H9 (cell line): ENCODE measurements at regions not wholly inside any gene's neighbourhood (a gene's known extent, or its start where the extent isn't known, plus 50 kb on each side); places are given as distances from the start of the nearest gene placed in this dataset.

Experiments used
- DNase-seq: peaks from one replicate; pipeline ENCODE4 v3.0.0-alpha.2; 2017
- H2AFZ ChIP-seq: one replicate; pipeline ENCODE4 v1.6.1; 2013; ENCODE audit warnings: mild to moderate bottlenecking, low read length, control low read depth, moderate library complexity
- H2AK5ac ChIP-seq: 2 replicates; pipeline ENCODE4 v1.6.1; 2013; ENCODE audit warnings: low read length, control low read depth, mixed read lengths; ENCODE audit not compliant: insufficient read length
- H2BK120ac ChIP-seq: one replicate; pipeline ENCODE4 v1.6.1; 2013; ENCODE audit warnings: low read depth, mild to moderate bottlenecking, low read length, control low read depth, inconsistent platforms; ENCODE audit not compliant: poor library complexity, severe bottlenecking
- H2BK12ac ChIP-seq: 2 replicates; pipeline ENCODE4 v1.6.1; 2013; ENCODE audit warnings: low read length, control low read depth, mixed read lengths, low read depth; ENCODE audit not compliant: insufficient read length
- H2BK15ac ChIP-seq: 2 replicates; pipeline ENCODE4 v1.6.1; 2013; ENCODE audit warnings: low read depth, low read length, control low read depth
- H2BK20ac ChIP-seq: one replicate; pipeline ENCODE4 v1.6.1; 2013; ENCODE audit warnings: low read depth, mild to moderate bottlenecking, low read length, control low read depth, inconsistent platforms; ENCODE audit not compliant: poor library complexity, severe bottlenecking
- H2BK5ac ChIP-seq: 2 replicates; pipeline ENCODE4 v1.6.1; 2013; ENCODE audit warnings: low read length, control low read depth, mixed read lengths; ENCODE audit not compliant: insufficient read length
- H3K14ac ChIP-seq: 2 replicates; pipeline ENCODE4 v1.6.1; 2013; ENCODE audit warnings: low read length, control low read depth; ENCODE audit not compliant: insufficient read depth
- H3K18ac ChIP-seq: 2 replicates; pipeline ENCODE4 v1.6.1; 2013; ENCODE audit warnings: low read depth, mild to moderate bottlenecking, mixed read lengths, low read length, control low read depth; ENCODE audit not compliant: insufficient read length
- H3K23ac ChIP-seq: 2 replicates; pipeline ENCODE4 v1.6.1; 2013; ENCODE audit warnings: low read length, control low read depth, mixed read lengths, low read depth; ENCODE audit not compliant: insufficient read length
- H3K23me2 ChIP-seq: 2 replicates; pipeline ENCODE4 v1.6.1; 2013; ENCODE audit warnings: low read depth, mild to moderate bottlenecking, mixed read lengths, low read length, control low read depth; ENCODE audit not compliant: insufficient read length, poor library complexity, severe bottlenecking
- H3K27ac ChIP-seq: 2 replicates; pipeline ENCODE4 v1.5.1; 2013; ENCODE audit warnings: low read length, control low read depth, mixed read lengths, low read depth; ENCODE audit not compliant: insufficient read length
- H3K27me3 ChIP-seq: 2 replicates; pipeline ENCODE4 v1.6.1; 2013; ENCODE audit warnings: low read length, control low read depth, inconsistent platforms; ENCODE audit not compliant: insufficient read depth
- H3K4ac ChIP-seq: 2 replicates; pipeline ENCODE4 v1.6.1; 2013; ENCODE audit warnings: low read depth, mild to moderate bottlenecking, control low read depth, inconsistent platforms, low read length, moderate library complexity
- H3K4me1 ChIP-seq: 2 replicates; pipeline ENCODE4 v1.6.1; 2013; ENCODE audit warnings: low read length, control low read depth, inconsistent platforms; ENCODE audit not compliant: insufficient read depth
- H3K4me2 ChIP-seq: 2 replicates; pipeline ENCODE4 v1.6.1; 2013; ENCODE audit warnings: low read length, control low read depth, mixed read lengths; ENCODE audit not compliant: insufficient read length, insufficient read depth
- H3K56ac ChIP-seq: 2 replicates; pipeline ENCODE4 v1.6.1; 2013; ENCODE audit warnings: low read depth, mild to moderate bottlenecking, mixed read lengths, low read length, control low read depth; ENCODE audit not compliant: insufficient read length
- H3K79me1 ChIP-seq: 2 replicates; pipeline ENCODE4 v1.6.1; 2013; ENCODE audit warnings: low read depth, mild to moderate bottlenecking, moderate library complexity, low read length, control low read depth, inconsistent platforms; ENCODE audit not compliant: insufficient read depth, poor library complexity, severe bottlenecking
- H3K79me2 ChIP-seq: 2 replicates; pipeline ENCODE4 v1.6.1; 2013; ENCODE audit warnings: low read length, control low read depth, inconsistent platforms; ENCODE audit not compliant: insufficient read depth
- H3K9ac ChIP-seq: 2 replicates; pipeline ENCODE4 v1.6.1; 2013; ENCODE audit warnings: low read length, control low read depth, mixed read lengths; ENCODE audit not compliant: insufficient read length; ENCODE audit errors: extremely low read depth
- H3K9me3 ChIP-seq: one replicate; pipeline ENCODE4 v1.6.1; 2013; ENCODE audit warnings: low read depth, low read length, inconsistent platforms; ENCODE audit not compliant: control insufficient read depth
- H3T11ph ChIP-seq: one replicate; pipeline ENCODE4 v1.6.1; 2013; ENCODE audit warnings: mild to moderate bottlenecking, low read length, control low read depth, inconsistent platforms
- H4K20me1 ChIP-seq: one replicate; pipeline ENCODE4 v1.6.1; 2013; ENCODE audit not compliant: control insufficient read depth, insufficient read length, insufficient read depth
- H4K5ac ChIP-seq: 2 replicates; pipeline ENCODE4 v1.6.1; 2013; ENCODE audit warnings: low read depth, mild to moderate bottlenecking, mixed read lengths, low read length, control low read depth; ENCODE audit not compliant: insufficient read length
- H4K8ac ChIP-seq: replicated peaks from 2 replicates; pipeline ENCODE4 v1.6.1; 2013; ENCODE audit warnings: low read length, control low read depth, mixed read lengths, low read depth; ENCODE audit not compliant: insufficient read length
- H4K91ac ChIP-seq: 2 replicates; pipeline ENCODE4 v1.6.1; 2013; ENCODE audit warnings: low read depth, mild to moderate bottlenecking, moderate library complexity, mixed read lengths, low read length, control low read depth; ENCODE audit not compliant: insufficient read length
- H3K27ac Mint-ChIP-seq, 3 experiments: 2 replicates in 2 of 3; 3 replicates in 1 of 3; pipeline ENCODE4 v1.8.0; 2020 to 2021; ENCODE audit warnings: mixed read lengths in 3 of 3, mild to moderate bottlenecking in 1 of 3, moderate library complexity in 1 of 3
- H3K27me3 Mint-ChIP-seq: 2 replicates; pipeline ENCODE4 v1.8.0; 2021; ENCODE audit warnings: low read depth, mild to moderate bottlenecking, moderate library complexity, mixed read lengths
- H3K36me3 Mint-ChIP-seq, 3 experiments: 2 replicates in 2 of 3; 3 replicates in 1 of 3; pipeline ENCODE4 v1.8.0; 2020 to 2021; ENCODE audit warnings: low read depth in 3 of 3, mixed read lengths in 3 of 3; ENCODE audit not compliant: insufficient read depth in 1 of 3
- H3K4me1 Mint-ChIP-seq, 2 experiments: 2 replicates each; pipeline ENCODE4 v1.8.0; 2020; ENCODE audit warnings: mixed read lengths in 2 of 2
- H3K4me3 Mint-ChIP-seq, 2 experiments: 2 replicates in 1 of 2; 3 replicates in 1 of 2; pipeline ENCODE4 v1.8.0; 2020 to 2021; ENCODE audit warnings: mild to moderate bottlenecking in 2 of 2, mixed read lengths in 2 of 2, moderate library complexity in 1 of 2
- H3K9me3 Mint-ChIP-seq, 2 experiments: 2 replicates in 1 of 2; 3 replicates in 1 of 2; pipeline ENCODE4 v1.8.0; 2020; ENCODE audit warnings: mild to moderate bottlenecking in 2 of 2, mixed read lengths in 2 of 2, moderate library complexity in 1 of 2
- WGBS: extraction: QIAGEN DNeasy Blood & Tissue Kit; methylation state at CpG from one replicate; pipeline ENCODE4 v1.1.7; 2013; ENCODE audit warnings: missing lambda C conversion rate, low lambda C conversion rate, mixed read lengths; ENCODE audit not compliant: insufficient read length; ENCODE audit errors: extremely low coverage; 5-methylcytosine and 5-hydroxymethylcytosine counted together
- TF ChIP-seq, protein P1 (sequence below): fragments of 200-600 bp; sonication (generic); conservative IDR thresholded peaks from 3 replicates; pipeline ENCODE4 v1.8.0; 2021; ENCODE audit warnings: antibody characterized with exemption, mild to moderate bottlenecking

DNA sequence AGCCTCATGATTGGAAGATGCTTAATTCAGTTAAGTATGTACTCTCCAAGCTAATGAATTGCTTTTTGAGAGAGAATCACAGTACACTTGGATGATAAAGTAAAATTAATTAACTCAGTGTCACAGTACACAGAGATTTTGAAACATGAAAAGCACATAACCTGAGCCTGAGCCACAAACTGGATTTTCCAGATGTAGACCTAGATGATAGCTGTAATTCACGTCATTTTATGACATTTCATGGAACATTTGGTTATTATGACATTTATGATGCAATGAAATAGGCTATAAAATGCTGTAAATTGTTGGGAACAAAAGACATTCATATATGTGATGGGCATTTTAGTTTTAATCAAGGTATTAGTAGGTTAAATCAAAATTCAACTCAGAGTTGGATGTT, 983.7 kb downstream of the STPG2 start:
- no peak overlapping the region for H3T11ph ChIP-seq
- no peaks in the 10 kb centered on the region for H3K4me1 ChIP-seq
- H2BK20ac ChIP-seq: no peak overlapping the region
- WGBS: no CpG with 5 or more reads among the region's 1 CpG
- no peak overlapping the region for H3K27ac ChIP-seq
- peaks cover 0 to 6% (median 2%) of the 10 kb centered on the region in 3 experiments; a peak in 4 of 7 replicates for H3K36me3 Mint-ChIP-seq
- H3K56ac ChIP-seq: no peak overlapping the region
- H2BK120ac ChIP-seq: no peak overlapping the region
- H3K4me1 Mint-ChIP-seq: peaks cover 4 to 5% of the 10 kb centered on the region in 2 experiments; a peak in 1 of 4 replicates
- H3K4me3 Mint-ChIP-seq: no peak overlapping the region
- no peak overlapping the region for H3K4me2 ChIP-seq
- H3K27ac Mint-ChIP-seq: no peak overlapping the region
- TF ChIP-seq, protein P1, sequence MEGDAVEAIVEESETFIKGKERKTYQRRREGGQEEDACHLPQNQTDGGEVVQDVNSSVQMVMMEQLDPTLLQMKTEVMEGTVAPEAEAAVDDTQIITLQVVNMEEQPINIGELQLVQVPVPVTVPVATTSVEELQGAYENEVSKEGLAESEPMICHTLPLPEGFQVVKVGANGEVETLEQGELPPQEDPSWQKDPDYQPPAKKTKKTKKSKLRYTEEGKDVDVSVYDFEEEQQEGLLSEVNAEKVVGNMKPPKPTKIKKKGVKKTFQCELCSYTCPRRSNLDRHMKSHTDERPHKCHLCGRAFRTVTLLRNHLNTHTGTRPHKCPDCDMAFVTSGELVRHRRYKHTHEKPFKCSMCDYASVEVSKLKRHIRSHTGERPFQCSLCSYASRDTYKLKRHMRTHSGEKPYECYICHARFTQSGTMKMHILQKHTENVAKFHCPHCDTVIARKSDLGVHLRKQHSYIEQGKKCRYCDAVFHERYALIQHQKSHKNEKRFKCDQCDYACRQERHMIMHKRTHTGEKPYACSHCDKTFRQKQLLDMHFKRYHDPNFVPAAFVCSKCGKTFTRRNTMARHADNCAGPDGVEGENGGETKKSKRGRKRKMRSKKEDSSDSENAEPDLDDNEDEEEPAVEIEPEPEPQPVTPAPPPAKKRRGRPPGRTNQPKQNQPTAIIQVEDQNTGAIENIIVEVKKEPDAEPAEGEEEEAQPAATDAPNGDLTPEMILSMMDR: no peak
- H3K9me3 Mint-ChIP-seq: peaks cover 2% of the 10 kb centered on the region in 2 experiments; a peak in 2 of 5 replicates
- no peak overlapping the region for H2BK12ac ChIP-seq
- no peak overlapping the region for H4K91ac ChIP-seq
- H2AFZ ChIP-seq: no peak overlapping the region
- no peak overlapping the region for H3K18ac ChIP-seq
- H3K27me3 ChIP-seq: no peaks in the 10 kb centered on the region
- H4K20me1 ChIP-seq: no peaks in the 10 kb centered on the region
- no peaks in the 10 kb centered on the region for H3K79me2 ChIP-seq
- no peak overlapping the region for H2AK5ac ChIP-seq
- H3K79me1 ChIP-seq: no peaks in the 10 kb centered on the region
- H3K4ac ChIP-seq: no peak overlapping the region
- H3K9ac ChIP-seq: no peak overlapping the region
- H3K27me3 Mint-ChIP-seq: no peaks in the 10 kb centered on the region
- H4K8ac ChIP-seq: no peak overlapping the region
- H3K9me3 ChIP-seq: no peaks in the 10 kb centered on the region
- no peak for DNase-seq
- H2BK5ac ChIP-seq: no peak overlapping the region
- H3K23ac ChIP-seq: no peak overlapping the region
- H3K14ac ChIP-seq: no peak overlapping the region
- no peaks in the 10 kb centered on the region for H3K23me2 ChIP-seq
- H4K5ac ChIP-seq: no peak overlapping the region
- H2BK15ac ChIP-seq: no peak overlapping the region
